HepG2 (cell line): ENCODE measurements at regions not wholly inside any gene's neighbourhood (a gene's known extent, or its start where the extent isn't known, plus 50 kb on each side); places are given as distances from the start of the nearest gene placed in this dataset.

ENCODE experiments used
- ATAC-seq: fragments of 200-7000 bp; cut with Tn5 transposase; 3 replicates; pipeline ENCODE4 v1.9.1; 2020; ENCODE audit warnings: mild to moderate bottlenecking, moderate library complexity
- BruUV-seq: library from RNA; stranded (reverse); fragments of 400-500 nt; replicated peaks from 2 replicates; lab custom pipeline; 2021; lab: Mats Ljungman, UMichigan
- CTCF ChIA-PET: fragments of 300-600 bp; formaldehyde crosslinking; extraction: SDS; loops from one replicate; lab custom pipeline; 2021; ENCODE audit warnings: low total read pairs, inconsistent platforms, low intra/inter-chr PET ratio; lab: Yijun Ruan, JAX
- POLR2A ChIA-PET: fragments of 350-600 bp; sonication (Branson Sonifier 250); formaldehyde crosslinking; loops from one replicate; lab custom pipeline; 2020; ENCODE audit warnings: antibody characterized with exemption, inconsistent platforms; lab: Yijun Ruan, JAX
- DNase-seq: peaks from one replicate; pipeline ENCODE4 v3.0.0-alpha.2; 2015; ENCODE audit warnings: low spot score
- FAIRE-seq: peaks from 3 replicates; lab custom pipeline; 2011; peaks lifted over from hg19 to GRCh38; lab: Jason Lieb, UNC
- H2AFZ ChIP-seq: one replicate; pipeline ENCODE4 v1.6.1; 2011; ENCODE audit warnings: low read length, inconsistent platforms
- H3K27ac ChIP-seq: fragments of 300-600 bp; 3 replicates; pipeline ENCODE4 v1.8.0; 2011; ENCODE audit warnings: mixed run types, mild to moderate bottlenecking, mixed read lengths, low read length, inconsistent platforms; ENCODE audit not compliant: insufficient read depth; ENCODE audit errors: extremely low read length
- H3K27me3 ChIP-seq, 2 experiments: fragments of 200-600 bp in 1 of 2; 2 replicates in 1 of 2; 3 replicates in 1 of 2; pipeline versions ENCODE4 v1.6.0 to v1.8.0; 2011; ENCODE audit warnings: low read length in 2 of 2, mild to moderate bottlenecking in 2 of 2, moderate library complexity in 2 of 2, inconsistent platforms in 1 of 2; ENCODE audit not compliant: insufficient read depth in 2 of 2, control insufficient read depth in 1 of 2
- H3K36me3 ChIP-seq, 2 experiments: fragments of 200-600 bp in 1 of 2; replicated peaks in 1 of 2; 2 replicates in 1 of 2; 3 replicates in 1 of 2; pipeline versions ENCODE4 v1.5.1 to v1.8.0; 2011; ENCODE audit warnings: low read length in 2 of 2, inconsistent platforms in 1 of 2; ENCODE audit not compliant: insufficient read depth in 2 of 2, control insufficient read depth in 1 of 2
- H3K4me1 ChIP-seq: 2 replicates; pipeline ENCODE4 v1.5.1; 2012; ENCODE audit warnings: low read length, inconsistent platforms; ENCODE audit not compliant: insufficient read depth
- H3K4me2 ChIP-seq: 2 replicates; pipeline ENCODE4 v1.6.0; 2011; ENCODE audit warnings: low read depth, low read length, inconsistent platforms
- H3K4me3 ChIP-seq, 3 experiments: fragments of 200-600 bp in 1 of 3; sonication (generic), shearing (Covaris generic) in 1 of 3; replicated peaks in 1 of 3; 2 replicates each; pipeline ENCODE4 v1.5.1; 2011 to 2016; ENCODE audit warnings: low read length in 3 of 3, inconsistent platforms in 2 of 3, low read depth in 2 of 3, mild to moderate bottlenecking in 2 of 3, control low read depth in 1 of 3, mixed read lengths in 1 of 3; ENCODE audit not compliant: insufficient read depth in 1 of 3
- H3K79me2 ChIP-seq: one replicate; pipeline ENCODE4 v1.6.1; 2011; ENCODE audit warnings: low read length, inconsistent platforms; ENCODE audit not compliant: insufficient read depth
- H3K9ac ChIP-seq: 2 replicates; pipeline ENCODE4 v1.6.0; 2011; ENCODE audit warnings: mild to moderate bottlenecking, low read depth, low read length, inconsistent platforms; ENCODE audit not compliant: insufficient read depth
- H3K9me3 ChIP-seq: 2 replicates; pipeline ENCODE4 v1.5.1; 2012; ENCODE audit warnings: mild to moderate bottlenecking, low read length
- H4K20me1 ChIP-seq: 2 replicates; pipeline ENCODE4 v1.6.0; 2011; ENCODE audit warnings: inconsistent platforms, mild to moderate bottlenecking, low read length, moderate library complexity; ENCODE audit not compliant: insufficient read depth
- ELF4 ChIP-seq: sonication (generic); formaldehyde crosslinking; IDR thresholded peaks from 2 replicates; pipeline ENCODE4 v1.5.0; 2020; ENCODE audit warnings: missing genetic modification reagents, mild to moderate bottlenecking, moderate library complexity, borderline replicate concordance
- FOXK1 ChIP-seq: sonication (generic); formaldehyde crosslinking; IDR thresholded peaks from 2 replicates; pipeline ENCODE4 v1.4.0; 2020; ENCODE audit warnings: low read depth, missing genetic modification reagents, borderline replicate concordance
- GLI4 ChIP-seq: sonication (generic); formaldehyde crosslinking; IDR thresholded peaks from 2 replicates; pipeline ENCODE4 v1.5.1; 2020; ENCODE audit warnings: missing genetic modification reagents, mild to moderate bottlenecking, moderate library complexity, borderline replicate concordance
- REXO4 ChIP-seq: sonication (generic); formaldehyde crosslinking; IDR thresholded peaks from 2 replicates; pipeline ENCODE4 v1.8.0; 2022; ENCODE audit warnings: missing genetic modification reagents, mild to moderate bottlenecking, borderline replicate concordance
- SP2 ChIP-seq: sonication (generic); formaldehyde crosslinking; IDR thresholded peaks from 2 replicates; pipeline ENCODE4 v1.5.1; 2020; ENCODE audit warnings: mild to moderate bottlenecking, missing genetic modification reagents
- THAP7 ChIP-seq: sonication (generic); formaldehyde crosslinking; IDR thresholded peaks from 2 replicates; pipeline ENCODE4 v1.8.1; 2023; ENCODE audit warnings: mild to moderate bottlenecking, missing genetic modification reagents
- ZNF180 ChIP-seq: sonication (generic); formaldehyde crosslinking; IDR thresholded peaks from 2 replicates; pipeline ENCODE4 v1.4.0; 2020; ENCODE audit warnings: low read depth, missing genetic modification reagents, borderline replicate concordance
- ZNF614 ChIP-seq: IDR thresholded peaks from 2 replicates; pipeline ENCODE4 v1.6.1; 2018; ENCODE audit warnings: missing biosample characterization, missing genetic modification reagents, inconsistent platforms, borderline replicate concordance
- WGBS: methylation state at CpG from one replicate; pipeline ENCODE4 v1.1.6; 2017; ENCODE audit warnings: low lambda C conversion rate; 5-methylcytosine and 5-hydroxymethylcytosine counted together
- in situ Hi-C: cut with HindIII; loops from 2 replicates; pipeline ENCODE4 v1.10.0; 2017; ENCODE audit warnings: low pct_unique_long_range_greater_than_20kb; ENCODE audit not compliant: extremely low pct_ligation_motif_present
- intact Hi-C: fragments of 100-400 bp; cut with micrococcal nuclease; formaldehyde crosslinking; loops from one replicate; pipeline ENCODE4 v1.10.0; 2022; ENCODE audit not compliant: unreplicated experiment

- Histone ChIP-seq H3K27ac (no peak overlapping the region), H3K9ac (no peak overlapping the region), H3K79me2 (no peaks in the 10 kb centered on the region), H3K9me3 (no peaks in the 10 kb centered on the region), H3K4me1 (no peaks in the 10 kb centered on the region), H3K27me3 (no peaks in the 10 kb centered on the region), H3K36me3 (no peaks in the 10 kb centered on the region), H4K20me1 (no peaks in the 10 kb centered on the region), H2AFZ (no peak overlapping the region), H3K4me2 (no peak overlapping the region), H3K4me3 (no peak overlapping the region)
- ATAC-seq (no peak), FAIRE-seq (no peak), DNase-seq (no peak)
- BruUV-seq = no TSS peak
- intact Hi-C loops (no loop called here), in situ Hi-C loops (no loop called here)
- TF ChIP-seq SP2 (CRISPR knock-in tag) = no peak
- no peak for TF ChIP-seq ZNF180 (CRISPR knock-in tag)
- TF ChIP-seq GLI4 = no peak
- ChIA-PET POLR2A (no interaction called here), CTCF (no interaction called here)
- WGBS = 22% methylated on average over 4 of the region's 4 CpGs
These were observed 168.6 kb upstream of the RGMB start for GRCh38 chr5:98604721-98605425.

GRCh38 chr5:98605426-98605825 lies 168.0 kb upstream of the RGMB start:
- ChIA-PET POLR2A (no interaction called here), CTCF (no interaction called here)
- DNase-seq = no peak
- H3K27me3 ChIP-seq = no peaks in the 10 kb centered on the region
- in situ Hi-C loops (no loop called here), intact Hi-C loops (no loop called here)
- 0% methylated on average over 1 of the region's 1 CpG for WGBS
- no peak overlapping the region for H3K27ac ChIP-seq
- no peaks in the 10 kb centered on the region for H3K79me2 ChIP-seq
- TF ChIP-seq ZNF614 (CRISPR knock-in tag) (no peak), ELF4 (no peak), THAP7 (no peak), FOXK1 (CRISPR knock-in tag) (no peak), REXO4 (no peak)
- FAIRE-seq = no peak
- no TSS peak for BruUV-seq
- no peaks in the 10 kb centered on the region for H4K20me1 ChIP-seq
- no peak overlapping the region for H2AFZ ChIP-seq
- H3K9me3 ChIP-seq = no peaks in the 10 kb centered on the region
- no peaks in the 10 kb centered on the region for H3K36me3 ChIP-seq
- H3K4me2 ChIP-seq = no peak overlapping the region
- H3K9ac ChIP-seq = no peak overlapping the region
- no peak for ATAC-seq
- no peak overlapping the region for H3K4me3 ChIP-seq
- H3K4me1 ChIP-seq = no peaks in the 10 kb centered on the region
